T-helper 1 cell treated with Interleukin-12 subunit alpha and Interleukin-12 subunit beta and Interleukin-4 antibody, amounts not matched to agents 30 μg/mL and 1 μg/mL, for 36 hours (primary cell): ENCODE measurements at regions not wholly inside any gene's neighbourhood (a gene's known extent, or its start where the extent isn't known, plus 50 kb on each side); places are given as distances from the start of the nearest gene placed in this dataset.

ENCODE experiments used
- H3K27ac Mint-ChIP-seq: one replicate; pipeline ENCODE4 v1.8.0; 2021; ENCODE audit warnings: mild to moderate bottlenecking, mixed read lengths
- H3K27me3 Mint-ChIP-seq: one replicate; pipeline ENCODE4 v1.8.0; 2021; ENCODE audit warnings: low read depth, mixed read lengths
- H3K36me3 Mint-ChIP-seq: one replicate; pipeline ENCODE4 v1.8.0; 2021; ENCODE audit warnings: low read depth, mixed read lengths
- H3K4me1 Mint-ChIP-seq: one replicate; pipeline ENCODE4 v1.8.0; 2021; ENCODE audit warnings: low read depth, mixed read lengths
- H3K4me3 Mint-ChIP-seq: one replicate; pipeline ENCODE4 v1.8.0; 2021; ENCODE audit warnings: mild to moderate bottlenecking, moderate library complexity, mixed read lengths
- H3K9me3 Mint-ChIP-seq: one replicate; pipeline ENCODE4 v1.8.0; 2021; ENCODE audit warnings: mixed read lengths

DNA sequence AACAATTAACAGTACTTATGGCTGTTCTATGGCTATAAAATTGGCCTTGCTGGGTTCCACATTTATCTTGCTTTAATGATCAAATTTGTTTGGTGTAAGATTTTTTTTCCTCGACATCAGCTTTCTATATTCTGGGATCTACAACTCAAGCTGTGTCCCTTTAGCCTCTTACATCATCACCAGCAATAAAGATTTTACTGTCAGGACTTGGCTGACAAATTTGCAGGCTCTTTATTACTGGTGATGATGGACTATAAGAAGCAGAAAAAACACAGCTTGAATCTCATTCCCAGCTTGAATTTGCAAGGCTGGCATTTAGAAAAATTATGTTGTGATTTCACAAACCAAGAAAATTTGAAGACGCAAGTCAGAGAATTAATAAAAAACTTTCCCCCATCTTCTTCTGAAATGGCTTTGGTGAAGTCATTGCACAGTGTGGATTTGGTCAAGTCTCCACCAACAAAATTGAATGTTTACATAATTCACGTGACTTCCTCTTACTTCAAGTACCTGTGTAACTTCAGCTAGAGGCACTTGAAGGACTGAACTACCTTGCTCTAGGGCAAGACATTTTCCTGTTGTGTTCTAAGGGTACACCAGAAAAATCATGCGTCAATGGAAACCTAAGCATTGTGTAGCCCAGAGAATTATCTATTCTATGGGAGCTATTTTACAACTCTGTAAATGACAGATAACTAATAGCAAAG is 175.0 kb downstream of the CBLN4 start:
- Mint-ChIP-seq H3K4me1 (no peaks in the 10 kb centered on the region), H3K36me3 (no peaks in the 10 kb centered on the region), H3K27ac (no peak overlapping the region), H3K9me3 (peaks cover 11% of the 10 kb centered on the region), H3K27me3 (no peaks in the 10 kb centered on the region), H3K4me3 (no peak overlapping the region)

DNA sequence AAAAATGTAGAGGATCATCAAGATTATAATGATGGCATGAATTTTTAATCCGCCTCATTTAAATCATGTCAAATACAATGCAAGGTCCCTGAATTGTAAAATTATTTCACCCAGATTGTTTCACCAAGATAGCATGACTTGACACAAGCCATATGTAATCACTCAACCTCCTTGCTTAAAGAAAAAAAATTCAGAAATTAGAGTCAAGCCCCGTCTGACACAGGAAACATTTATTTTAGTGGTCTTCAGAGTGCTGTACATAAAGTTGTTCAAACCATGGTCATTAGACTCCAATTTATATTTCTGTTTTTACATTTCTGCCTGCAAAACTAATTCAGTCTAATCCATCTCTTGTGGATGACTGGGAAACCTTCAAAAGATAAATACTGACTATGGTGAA is 200.2 kb downstream of the CBLN4 start:
- Mint-ChIP-seq H3K36me3 (no peaks in the 10 kb centered on the region), H3K4me1 (no peaks in the 10 kb centered on the region), H3K27ac (no peak overlapping the region), H3K27me3 (no peaks in the 10 kb centered on the region), H3K4me3 (no peak overlapping the region), H3K9me3 (peaks cover 19% of the 10 kb centered on the region)

DNA sequence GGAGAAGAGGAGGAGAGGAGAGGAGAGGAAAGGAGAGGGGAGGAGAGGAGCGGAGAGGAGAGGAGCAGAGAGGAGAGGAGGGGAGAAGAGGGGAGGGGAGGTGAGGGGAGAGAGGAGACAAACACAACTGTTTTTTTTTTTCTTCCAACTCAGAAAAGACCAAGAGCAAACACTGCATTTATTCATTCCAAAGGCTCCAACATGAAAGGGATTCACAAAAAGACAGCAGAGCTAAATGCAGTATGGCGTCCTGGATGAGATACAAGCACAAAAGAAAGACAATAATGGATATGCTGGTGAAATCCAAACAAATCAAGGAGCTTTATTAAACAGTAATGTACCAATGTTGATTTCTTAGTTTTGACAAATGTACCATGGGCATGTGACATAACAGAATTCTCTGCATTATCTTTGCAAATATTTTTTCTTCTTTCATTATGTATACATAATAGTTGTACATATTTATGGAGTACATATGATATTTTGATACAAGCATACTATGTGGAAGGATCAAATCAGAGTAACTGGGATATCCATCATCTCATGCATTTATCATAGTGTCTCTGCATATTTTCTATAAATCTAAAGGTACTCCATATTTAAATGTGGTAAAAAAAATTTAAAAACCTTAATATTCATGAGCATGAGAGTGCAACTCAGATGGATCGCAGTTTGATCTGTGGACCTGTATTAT is 204.6 kb downstream of the CBLN4 start:
- no peak overlapping the region for H3K27ac Mint-ChIP-seq
- H3K27me3 Mint-ChIP-seq, result no peaks in the 10 kb centered on the region
- H3K36me3 Mint-ChIP-seq, result no peaks in the 10 kb centered on the region
- H3K4me3 Mint-ChIP-seq, result no peak overlapping the region
- no peaks in the 10 kb centered on the region for H3K4me1 Mint-ChIP-seq
- peaks cover 26% of the 10 kb centered on the region for H3K9me3 Mint-ChIP-seq

DNA sequence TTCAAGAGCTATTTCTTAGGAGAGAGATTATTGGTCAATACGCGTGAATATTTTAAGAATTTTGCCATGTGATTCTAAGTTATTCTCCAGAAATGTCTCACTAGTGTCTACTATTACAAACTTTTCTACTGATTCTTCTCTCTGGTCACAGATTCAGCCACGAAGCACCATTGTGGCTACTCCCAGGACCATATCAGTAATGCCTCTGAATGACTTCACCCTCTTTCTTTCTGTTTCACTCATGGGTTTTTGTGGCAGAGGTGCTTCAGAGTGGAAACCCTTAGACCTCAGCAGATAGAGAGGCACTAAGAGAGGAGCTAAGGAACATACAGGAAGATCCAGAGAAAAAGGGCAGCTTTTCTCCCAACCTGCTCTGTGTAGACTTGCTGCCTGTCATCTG is 211.3 kb downstream of the CBLN4 start:
- Mint-ChIP-seq H3K9me3 (peaks cover 36% of the 10 kb centered on the region), H3K36me3 (no peaks in the 10 kb centered on the region), H3K4me3 (no peak overlapping the region), H3K27ac (no peak overlapping the region), H3K27me3 (no peaks in the 10 kb centered on the region), H3K4me1 (no peaks in the 10 kb centered on the region)

DNA sequence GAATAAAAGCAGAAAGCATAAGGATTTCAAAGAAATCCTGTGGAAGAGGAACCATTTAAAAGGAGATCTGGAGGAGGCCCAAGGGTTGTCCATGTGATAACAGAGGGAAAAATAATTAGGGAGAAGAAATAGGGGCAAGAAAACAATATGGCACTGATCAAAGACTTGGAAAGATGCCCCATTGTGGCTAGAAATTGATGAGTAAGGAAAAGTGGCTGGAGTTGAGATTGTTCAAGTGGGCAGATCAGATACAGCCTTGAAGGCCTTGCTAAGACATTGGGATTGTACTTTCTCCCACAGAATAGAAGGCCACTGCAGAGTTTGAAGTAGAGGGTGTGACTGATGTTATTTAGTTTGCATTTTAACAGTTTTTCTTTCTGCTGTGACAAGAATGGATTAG is 213.3 kb downstream of the CBLN4 start:
- no peaks in the 10 kb centered on the region for H3K27me3 Mint-ChIP-seq
- H3K4me3 Mint-ChIP-seq, result no peak overlapping the region
- no peak overlapping the region for H3K27ac Mint-ChIP-seq
- peaks cover 36% of the 10 kb centered on the region for H3K9me3 Mint-ChIP-seq
- H3K36me3 Mint-ChIP-seq, result no peaks in the 10 kb centered on the region
- H3K4me1 Mint-ChIP-seq, result no peaks in the 10 kb centered on the region

DNA sequence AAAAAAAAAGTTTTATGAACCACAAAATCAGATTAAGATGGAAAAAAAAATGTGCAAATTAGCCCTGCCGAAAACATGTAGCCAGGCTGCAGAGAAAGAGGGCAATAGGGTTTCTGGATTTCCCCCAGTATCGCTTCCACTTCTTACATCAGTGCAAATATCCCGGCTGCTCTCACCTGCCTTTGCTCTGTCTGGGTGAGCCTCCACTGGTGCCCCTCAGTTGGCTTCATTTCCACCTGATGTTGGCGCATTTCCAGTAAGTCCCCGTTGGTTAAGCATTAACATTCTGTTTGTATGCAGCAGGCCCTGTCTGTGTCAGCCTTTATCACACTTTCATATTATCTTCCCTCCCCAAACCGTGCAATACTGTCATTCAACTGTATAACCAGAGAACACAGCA is 215.1 kb downstream of the CBLN4 start:
- peaks cover 39% of the 10 kb centered on the region for H3K9me3 Mint-ChIP-seq
- H3K36me3 Mint-ChIP-seq, result no peaks in the 10 kb centered on the region
- H3K4me1 Mint-ChIP-seq, result no peaks in the 10 kb centered on the region
- no peak overlapping the region for H3K4me3 Mint-ChIP-seq
- no peak overlapping the region for H3K27ac Mint-ChIP-seq
- no peaks in the 10 kb centered on the region for H3K27me3 Mint-ChIP-seq

DNA sequence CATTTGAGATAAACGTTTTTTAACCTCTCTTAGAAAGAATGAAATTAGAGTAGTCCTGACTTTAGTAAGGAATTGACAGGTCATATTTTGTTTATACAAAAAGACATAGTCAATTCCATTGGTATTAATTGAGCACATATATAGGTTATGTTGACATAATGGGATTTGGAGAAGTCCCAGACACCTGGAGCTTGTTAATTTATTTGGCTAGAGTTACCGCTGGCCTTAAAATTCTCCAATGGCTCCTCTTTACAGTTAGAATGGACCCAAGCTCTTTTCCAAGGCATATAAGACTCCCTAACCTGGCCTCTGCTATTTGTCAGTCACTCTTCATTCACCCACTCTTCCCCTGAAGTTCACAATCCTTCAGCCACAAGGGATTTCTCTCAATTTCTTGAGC is 221.3 kb downstream of the CBLN4 start:
- Mint-ChIP-seq H3K27ac (no peak overlapping the region), H3K4me3 (no peak overlapping the region), H3K36me3 (no peaks in the 10 kb centered on the region), H3K27me3 (no peaks in the 10 kb centered on the region), H3K9me3 (peaks cover 36% of the 10 kb centered on the region), H3K4me1 (no peaks in the 10 kb centered on the region)

DNA sequence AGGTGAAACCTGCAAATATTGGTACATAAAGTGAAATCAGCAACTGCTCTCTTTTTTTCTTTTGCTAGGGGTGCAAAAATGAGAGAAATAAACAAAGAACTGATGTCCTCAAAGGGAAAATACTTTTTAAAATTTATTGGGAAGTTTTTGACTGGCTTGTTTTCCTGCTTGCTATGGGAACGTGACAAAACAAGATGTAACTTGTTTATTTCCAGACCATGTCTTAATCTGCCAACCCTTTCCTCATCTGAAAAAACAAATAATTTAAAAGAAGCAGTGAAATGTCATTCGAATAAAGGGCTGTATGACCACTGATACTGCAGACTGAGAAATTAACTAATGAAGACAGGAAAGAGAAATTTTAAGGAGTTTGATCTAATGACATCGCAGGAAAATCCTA is 221.9 kb downstream of the CBLN4 start:
- no peak overlapping the region for H3K4me3 Mint-ChIP-seq
- no peaks in the 10 kb centered on the region for H3K27me3 Mint-ChIP-seq
- no peaks in the 10 kb centered on the region for H3K36me3 Mint-ChIP-seq
- peaks cover 36% of the 10 kb centered on the region for H3K9me3 Mint-ChIP-seq
- no peak overlapping the region for H3K27ac Mint-ChIP-seq
- H3K4me1 Mint-ChIP-seq, result no peaks in the 10 kb centered on the region

DNA sequence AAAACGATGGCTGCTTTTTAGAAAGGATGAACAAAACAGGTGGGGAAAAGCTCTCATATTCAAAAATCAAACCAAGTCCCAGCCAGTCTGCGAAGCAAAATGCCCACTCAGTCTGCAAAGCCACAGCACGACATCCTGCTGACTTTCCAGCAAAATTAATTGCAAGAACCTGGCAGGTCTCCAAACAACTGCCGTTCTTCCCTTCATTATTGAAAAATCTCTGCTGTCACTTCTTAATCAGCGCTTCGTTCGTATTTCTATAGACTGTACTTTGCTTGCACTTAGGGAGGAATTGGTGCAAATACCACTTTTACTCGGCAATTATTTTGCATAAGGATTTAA is 222.4 kb downstream of the CBLN4 start:
- Mint-ChIP-seq H3K36me3 (no peaks in the 10 kb centered on the region), H3K4me1 (no peaks in the 10 kb centered on the region), H3K27me3 (no peaks in the 10 kb centered on the region), H3K9me3 (peaks cover 33% of the 10 kb centered on the region), H3K4me3 (no peak overlapping the region), H3K27ac (no peak overlapping the region)

DNA sequence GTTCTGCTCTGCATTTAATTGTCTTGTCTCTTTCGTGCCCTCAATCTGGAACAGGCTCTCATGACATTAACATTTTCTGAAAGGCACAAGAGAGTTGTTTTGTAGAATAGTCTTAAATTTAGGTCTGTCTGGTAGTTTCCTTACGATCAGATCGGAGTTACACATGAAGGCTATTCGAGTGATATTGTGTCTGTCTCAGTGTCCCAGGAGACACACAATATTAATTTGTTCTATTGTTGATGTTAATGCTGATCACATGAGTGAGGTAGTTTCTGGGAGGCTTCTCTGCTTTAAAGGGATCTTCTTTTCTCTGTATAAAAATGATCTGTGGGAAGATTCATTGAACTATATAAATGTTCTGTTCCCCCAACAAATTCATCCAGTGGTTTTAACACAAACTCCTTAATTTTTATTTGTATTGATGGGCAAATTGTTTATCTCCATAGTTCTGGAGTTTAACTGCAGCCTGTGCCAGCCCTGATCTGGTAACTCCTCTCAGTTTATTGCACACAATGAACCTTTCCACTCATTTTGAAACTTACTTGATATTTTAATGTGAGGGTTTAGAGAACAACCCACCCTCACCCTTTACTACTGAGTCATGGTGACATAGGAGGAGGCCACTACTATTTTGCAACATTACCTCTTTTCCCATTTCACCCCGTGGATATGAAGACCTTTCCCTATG is 223.0 kb downstream of the CBLN4 start:
- H3K4me3 Mint-ChIP-seq, result no peak overlapping the region

DNA sequence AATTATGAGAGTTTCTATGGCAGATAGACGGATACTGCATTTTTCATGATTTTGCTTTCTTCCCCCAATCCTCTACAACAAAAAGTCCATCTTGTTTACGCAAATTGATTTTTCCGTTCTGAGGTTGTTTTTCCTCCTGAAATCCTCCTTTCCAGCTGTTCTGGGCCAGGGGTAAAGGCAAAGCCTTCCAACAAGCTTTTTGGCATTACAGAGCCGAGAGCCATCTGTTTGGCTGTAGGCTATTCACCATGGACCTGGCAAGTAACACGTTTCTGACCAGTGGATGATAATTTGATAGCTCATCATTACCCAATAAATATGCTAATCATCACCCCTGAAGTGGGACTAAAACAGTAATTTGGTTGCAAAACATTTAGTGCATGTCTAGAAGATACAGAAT is 226.5 kb downstream of the CBLN4 start:
- Mint-ChIP-seq H3K4me3 (no peak overlapping the region), H3K27me3 (no peaks in the 10 kb centered on the region), H3K36me3 (no peaks in the 10 kb centered on the region), H3K27ac (no peak overlapping the region), H3K4me1 (no peaks in the 10 kb centered on the region), H3K9me3 (peaks cover 29% of the 10 kb centered on the region)

More for the DNA sequence above, 223.0 kb downstream of the CBLN4 start:
- H3K36me3 Mint-ChIP-seq, result no peaks in the 10 kb centered on the region
- no peaks in the 10 kb centered on the region for H3K4me1 Mint-ChIP-seq
- H3K9me3 Mint-ChIP-seq, result peaks cover 30% of the 10 kb centered on the region
- H3K27ac Mint-ChIP-seq, result no peak overlapping the region
- H3K27me3 Mint-ChIP-seq, result no peaks in the 10 kb centered on the region

DNA sequence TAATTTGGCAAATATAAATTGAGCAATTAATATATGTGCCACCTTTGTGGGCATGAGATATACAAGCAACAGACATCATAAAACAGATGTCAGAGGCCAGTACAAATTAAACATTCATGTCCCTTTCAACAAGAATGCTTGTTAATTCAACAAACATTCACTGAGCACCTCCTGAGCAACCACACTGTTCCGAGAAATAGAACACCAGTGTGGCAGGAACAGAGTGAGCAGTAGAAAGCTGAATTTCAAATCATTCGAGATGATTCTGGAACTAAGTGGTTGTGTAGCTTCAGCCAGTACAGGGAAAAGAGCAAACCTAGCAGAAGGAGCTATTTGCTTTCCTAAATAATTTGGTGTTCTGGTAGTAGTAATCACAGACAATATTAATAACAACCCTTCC is 227.7 kb downstream of the CBLN4 start:
- Mint-ChIP-seq H3K4me3 (no peak overlapping the region), H3K36me3 (no peaks in the 10 kb centered on the region), H3K27me3 (no peaks in the 10 kb centered on the region), H3K4me1 (no peaks in the 10 kb centered on the region), H3K9me3 (peaks cover 26% of the 10 kb centered on the region), H3K27ac (no peak overlapping the region)

DNA sequence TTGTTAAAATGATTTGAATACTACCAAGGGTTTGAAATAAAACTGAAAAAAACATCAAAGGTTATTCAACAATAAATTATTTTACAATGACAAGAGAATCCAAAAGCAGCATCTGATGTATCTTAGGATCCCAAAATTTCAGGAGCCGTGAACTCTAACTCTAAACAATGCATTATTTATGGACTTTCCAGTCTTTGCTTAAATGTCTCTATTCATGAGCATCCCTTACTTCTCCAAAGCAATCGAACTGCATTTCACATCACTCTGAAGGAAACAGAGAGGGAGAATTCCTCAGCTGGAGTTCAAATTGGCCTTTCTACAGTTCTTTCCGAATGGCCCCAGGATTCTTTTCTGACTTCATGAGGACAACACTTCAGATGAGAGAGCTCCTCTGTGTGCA is 229.1 kb downstream of the CBLN4 start:
- no peaks in the 10 kb centered on the region for H3K27me3 Mint-ChIP-seq
- no peaks in the 10 kb centered on the region for H3K4me1 Mint-ChIP-seq
- H3K9me3 Mint-ChIP-seq, result peaks cover 17% of the 10 kb centered on the region
- H3K4me3 Mint-ChIP-seq, result no peak overlapping the region
- no peaks in the 10 kb centered on the region for H3K36me3 Mint-ChIP-seq
- no peak overlapping the region for H3K27ac Mint-ChIP-seq

DNA sequence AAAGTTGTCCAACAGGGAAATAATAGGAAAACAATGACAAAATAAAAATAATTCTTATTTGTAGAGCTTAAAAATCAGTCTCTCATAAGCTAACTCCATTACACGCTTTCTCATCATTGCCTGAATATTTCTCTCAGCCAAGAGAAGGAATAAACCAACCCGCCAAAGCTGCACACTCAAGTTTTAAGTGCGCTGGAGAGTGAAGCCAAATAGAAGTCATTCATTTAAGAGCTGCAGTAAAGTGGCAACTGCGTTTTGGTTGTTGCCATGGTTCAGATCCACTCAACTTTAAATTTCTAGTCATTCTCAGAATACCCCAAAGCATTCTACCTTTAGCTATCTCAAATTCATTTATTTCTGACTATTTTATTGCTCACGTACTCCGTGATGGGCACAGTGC is 230.7 kb downstream of the CBLN4 start:
- no peaks in the 10 kb centered on the region for H3K4me1 Mint-ChIP-seq
- H3K9me3 Mint-ChIP-seq, result peaks cover 17% of the 10 kb centered on the region
- H3K27ac Mint-ChIP-seq, result no peak overlapping the region
- H3K27me3 Mint-ChIP-seq, result no peaks in the 10 kb centered on the region
- no peaks in the 10 kb centered on the region for H3K36me3 Mint-ChIP-seq
- H3K4me3 Mint-ChIP-seq, result no peak overlapping the region

DNA sequence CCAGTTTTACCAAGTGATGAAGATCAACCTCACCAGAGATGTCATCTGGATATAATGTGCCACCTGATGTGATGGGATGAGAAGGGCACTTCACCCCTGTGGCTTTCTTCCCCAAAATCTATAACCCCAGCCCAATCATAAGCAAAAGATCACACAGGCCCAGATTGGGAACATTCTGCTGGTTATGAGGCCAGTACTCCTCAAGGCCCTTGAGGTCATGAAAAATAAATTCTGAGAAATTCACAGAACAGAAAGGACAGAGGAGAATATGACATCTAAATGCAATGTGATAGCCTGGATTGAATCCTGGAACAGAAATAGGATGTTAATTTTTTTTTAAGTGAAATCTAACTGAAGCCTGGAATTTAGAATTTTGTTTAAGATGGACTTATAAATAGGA is 243.5 kb downstream of the CBLN4 start:
- Mint-ChIP-seq H3K4me1 (no peaks in the 10 kb centered on the region), H3K36me3 (no peaks in the 10 kb centered on the region), H3K4me3 (no peak overlapping the region), H3K27me3 (no peaks in the 10 kb centered on the region), H3K9me3 (peaks cover 42% of the 10 kb centered on the region), H3K27ac (no peak overlapping the region)
